OCI-LY1 (cell line): ENCODE measurements at regions not wholly inside any gene's neighbourhood (a gene's known extent, or its start where the extent isn't known, plus 50 kb on each side); places are given as distances from the start of the nearest gene placed in this dataset.

Experiments used
- H2AFZ ChIP-seq: fragments of 200-600 bp; sonication (generic), shearing (Covaris generic); 2 replicates; pipeline ENCODE4 v1.6.0; 2014; ENCODE audit warnings: antibody characterized with exemption, mild to moderate bottlenecking, low read length
- H3F3A ChIP-seq: fragments of 200-600 bp; sonication (generic), shearing (Covaris generic); 2 replicates; pipeline ENCODE4 v1.6.0; 2014; ENCODE audit warnings: mild to moderate bottlenecking, antibody characterized with exemption, low read length, moderate library complexity; ENCODE audit not compliant: insufficient read depth
- H3K27ac ChIP-seq: fragments of 200-600 bp; sonication (generic); 2 replicates; pipeline ENCODE4 v1.5.1; 2014; ENCODE audit warnings: low read length, mixed run types, mild to moderate bottlenecking, low read depth; ENCODE audit not compliant: poor library complexity, severe bottlenecking
- H3K27me3 ChIP-seq: fragments of 200-600 bp; sonication (generic); 2 replicates; pipeline ENCODE4 v1.6.0; 2014; ENCODE audit warnings: antibody characterized with exemption, mild to moderate bottlenecking, low read length, moderate library complexity; ENCODE audit not compliant: insufficient read depth
- H3K36me3 ChIP-seq: fragments of 200-600 bp; sonication (generic); 2 replicates; pipeline ENCODE4 v1.6.1; 2014; ENCODE audit warnings: mild to moderate bottlenecking, antibody characterized with exemption, low read length, moderate library complexity, mixed read lengths; ENCODE audit not compliant: insufficient read depth
- H3K4me1 ChIP-seq: fragments of 200-600 bp; sonication (generic); 2 replicates; pipeline ENCODE4 v1.5.1; 2014; ENCODE audit warnings: mild to moderate bottlenecking, low read length, moderate library complexity; ENCODE audit not compliant: insufficient read depth, severe bottlenecking
- H3K4me2 ChIP-seq: fragments of 200-600 bp; sonication (generic), shearing (Covaris generic); 2 replicates; pipeline ENCODE4 v1.6.1; 2014; ENCODE audit warnings: low read length
- H3K4me3 ChIP-seq: fragments of 200-600 bp; sonication (generic); 2 replicates; pipeline ENCODE4 v1.5.1; 2014; ENCODE audit warnings: low read length, low read depth, mild to moderate bottlenecking, mixed read lengths; ENCODE audit not compliant: poor library complexity, severe bottlenecking
- H3K79me2 ChIP-seq: fragments of 200-600 bp; shearing (Covaris generic); 2 replicates; pipeline ENCODE4 v1.6.1; 2016; ENCODE audit warnings: mixed run types, low read length, mixed read lengths; ENCODE audit not compliant: insufficient read depth
- H3K9ac ChIP-seq: fragments of 200-600 bp; sonication (generic), shearing (Covaris generic); 2 replicates; pipeline ENCODE4 v1.6.1; 2014; ENCODE audit warnings: mild to moderate bottlenecking, low read length, mixed read lengths
- H3K9me2 ChIP-seq: fragments of 200-600 bp; sonication (generic), shearing (Covaris generic); 2 replicates; pipeline ENCODE4 v1.6.1; 2014; ENCODE audit warnings: low read depth, mild to moderate bottlenecking, low read length, mixed read lengths
- H3K9me3 ChIP-seq: fragments of 200-600 bp; shearing (Covaris generic); 2 replicates; pipeline ENCODE4 v1.6.1; 2014; ENCODE audit warnings: low read length, mixed read lengths
- H4K20me1 ChIP-seq: fragments of 200-600 bp; sonication (generic), shearing (Covaris generic); 2 replicates; pipeline ENCODE4 v1.6.0; 2016; ENCODE audit warnings: mild to moderate bottlenecking, low read length; ENCODE audit not compliant: insufficient read depth
- CTCF ChIP-seq: fragments of 200-600 bp; sonication (generic), shearing (Covaris generic); IDR thresholded peaks from 2 replicates; pipeline ENCODE4 v1.5.1; 2017; ENCODE audit warnings: mild to moderate bottlenecking, antibody characterized with exemption, low read length, moderate library complexity, mixed read lengths
- EZH2 ChIP-seq: fragments of 200-600 bp; sonication (generic), shearing (Covaris generic); IDR thresholded peaks from 2 replicates; pipeline ENCODE4 v1.8.0; 2017; ENCODE audit warnings: borderline replicate concordance, mixed run types, mild to moderate bottlenecking, antibody characterized with exemption, low read length, moderate library complexity, mixed read lengths

GRCh38 chr2:167726788-167727187, 520.6 kb downstream of the STK39 start:
- Histone ChIP-seq H3K9ac (no peak overlapping the region), H3K4me2 (no peak overlapping the region), H3K27ac (no peak overlapping the region), H3K4me3 (no peak overlapping the region), H3F3A (no peaks in the 10 kb centered on the region), H2AFZ (no peak overlapping the region), H3K36me3 (no peaks in the 10 kb centered on the region), H3K9me2 (no peaks in the 10 kb centered on the region), H4K20me1 (no peaks in the 10 kb centered on the region), H3K4me1 (no peaks in the 10 kb centered on the region), H3K9me3 (no peaks in the 10 kb centered on the region), H3K27me3 (no peaks in the 10 kb centered on the region), H3K79me2 (no peaks in the 10 kb centered on the region)
- TF ChIP-seq EZH2 (no peak), CTCF (no peak)

- H3K36me3 ChIP-seq: no peaks in the 10 kb centered on the region
- no peak overlapping the region for H3K4me2 ChIP-seq
- H3K79me2 ChIP-seq: no peaks in the 10 kb centered on the region
- H2AFZ ChIP-seq: no peak overlapping the region
- TF ChIP-seq EZH2 (no peak), CTCF (no peak)
- no peaks in the 10 kb centered on the region for H3K27me3 ChIP-seq
- H3K27ac ChIP-seq: no peak overlapping the region
- no peak overlapping the region for H3K4me3 ChIP-seq
- H4K20me1 ChIP-seq: no peaks in the 10 kb centered on the region
- H3K9me2 ChIP-seq: no peaks in the 10 kb centered on the region
- no peaks in the 10 kb centered on the region for H3F3A ChIP-seq
- no peaks in the 10 kb centered on the region for H3K9me3 ChIP-seq
- H3K4me1 ChIP-seq: no peaks in the 10 kb centered on the region
- no peak overlapping the region for H3K9ac ChIP-seq
These were observed 525.8 kb downstream of the STK39 start for GRCh38 chr2:167721593-167721992.

- Histone ChIP-seq H3F3A (no peaks in the 10 kb centered on the region), H3K4me3 (no peak overlapping the region), H3K4me2 (no peak overlapping the region), H3K9me3 (no peaks in the 10 kb centered on the region), H3K9me2 (no peaks in the 10 kb centered on the region), H3K27me3 (no peaks in the 10 kb centered on the region), H3K4me1 (no peaks in the 10 kb centered on the region), H4K20me1 (no peaks in the 10 kb centered on the region), H3K9ac (no peak overlapping the region), H3K79me2 (no peaks in the 10 kb centered on the region), H3K36me3 (no peaks in the 10 kb centered on the region), H3K27ac (no peak overlapping the region), H2AFZ (no peak overlapping the region)
- no peak for TF ChIP-seq CTCF
- TF ChIP-seq EZH2: no peak
These were observed 528.0 kb downstream of the STK39 start for GRCh38 chr2:167719410-167719809.
